Endothelial cell of umbilical vein (primary cell): ENCODE measurements at regions not wholly inside any gene's neighbourhood (a gene's known extent, or its start where the extent isn't known, plus 50 kb on each side); places are given as distances from the start of the nearest gene placed in this dataset.

ENCODE experiments used
- BruUV-seq: library from RNA; stranded (reverse); fragments of 400-500 nt; replicated peaks from 2 replicates; lab custom pipeline; 2021; lab: Mats Ljungman, UMichigan
- CTCF ChIA-PET: fragments of 300-600, 350-600 bp; sonication (Branson Sonifier 250); formaldehyde crosslinking; loops from one replicate; lab custom pipeline; 2021; ENCODE audit warnings: antibody characterized with exemption, inconsistent platforms; lab: Charles Lee
- POLR2A ChIA-PET: fragments of 300-600, 350-600 bp; sonication (Branson Sonifier 250); formaldehyde crosslinking; loops from one replicate; lab custom pipeline; 2021; ENCODE audit warnings: antibody characterized with exemption, inconsistent platforms; lab: Charles Lee
- DNase-seq: peaks from one replicate; pipeline ENCODE4 v3.0.0-alpha.2; 2011; ENCODE audit warnings: low read depth, low spot score
- FAIRE-seq: peaks from 2 replicates; lab custom pipeline; 2011; peaks lifted over from hg19 to GRCh38; lab: Jason Lieb, UNC
- H2AFZ ChIP-seq: 2 replicates; pipeline ENCODE4 v1.6.0; 2012; ENCODE audit warnings: low read depth, low read length, control low read depth, inconsistent platforms
- H3K27ac ChIP-seq: 2 replicates; pipeline ENCODE4 v1.5.1; 2011; ENCODE audit warnings: low read depth, mild to moderate bottlenecking, control low read depth, low read length, moderate library complexity; ENCODE audit not compliant: insufficient read depth
- H3K27me3 ChIP-seq, 2 experiments: 2 replicates each; pipeline versions ENCODE4 v1.6.0 to v1.6.1; 2011; ENCODE audit warnings: low read length in 2 of 2, mixed read lengths in 1 of 2; ENCODE audit not compliant: control insufficient read depth in 2 of 2, insufficient read depth in 2 of 2
- H3K36me3 ChIP-seq, 2 experiments: 2 replicates in 1 of 2; 3 replicates in 1 of 2; pipeline ENCODE4 v1.5.1; 2011; ENCODE audit warnings: low read length in 2 of 2, mild to moderate bottlenecking in 1 of 2, moderate library complexity in 1 of 2; ENCODE audit not compliant: control insufficient read depth in 2 of 2, insufficient read depth in 2 of 2; ENCODE audit errors: extremely low read depth in 1 of 2
- H3K4me1 ChIP-seq: 3 replicates; pipeline ENCODE4 v1.5.1; 2011; ENCODE audit warnings: mild to moderate bottlenecking, low read length; ENCODE audit not compliant: control insufficient read depth, insufficient read depth; ENCODE audit errors: extremely low read depth
- H3K4me2 ChIP-seq: 2 replicates; pipeline ENCODE4 v1.6.1; 2011; ENCODE audit warnings: low read length, control low read depth, mixed read lengths; ENCODE audit not compliant: insufficient read depth
- H3K4me3 ChIP-seq, 3 experiments: fragments of 200-600 bp in 1 of 3; sonication (generic), shearing (Covaris generic) in 1 of 3; replicated peaks in 1 of 3; 2 replicates each; pipeline ENCODE4 v1.5.1; 2011 to 2016; ENCODE audit warnings: control low read depth in 3 of 3, low read length in 3 of 3, mild to moderate bottlenecking in 2 of 3, inconsistent platforms in 1 of 3, low read depth in 1 of 3, moderate library complexity in 1 of 3; ENCODE audit not compliant: insufficient read depth in 1 of 3
- H3K79me2 ChIP-seq: 2 replicates; pipeline ENCODE4 v1.6.0; 2012; ENCODE audit warnings: low read length, inconsistent platforms; ENCODE audit not compliant: control insufficient read depth, insufficient read depth
- H3K9ac ChIP-seq: replicated peaks from 2 replicates; pipeline ENCODE3; 2011; ENCODE audit warnings: low read length, control low read depth; ENCODE audit not compliant: insufficient read depth; ENCODE audit errors: extremely low read depth
- H3K9me1 ChIP-seq: replicated peaks from 3 replicates; pipeline ENCODE4 v1.6.0; 2011; ENCODE audit warnings: mild to moderate bottlenecking, low read length; ENCODE audit not compliant: control insufficient read depth, insufficient read depth; ENCODE audit errors: extremely low read depth
- H3K9me3 ChIP-seq: replicated peaks from 2 replicates; pipeline ENCODE4 v1.5.1; 2012; ENCODE audit warnings: low read length, inconsistent platforms; ENCODE audit not compliant: control insufficient read depth, insufficient read depth
- H4K20me1 ChIP-seq: replicated peaks from 2 replicates; pipeline ENCODE3; 2011; ENCODE audit warnings: mild to moderate bottlenecking, low read length; ENCODE audit not compliant: control insufficient read depth, insufficient read depth; ENCODE audit errors: extremely low read depth
- CTCF ChIP-seq, 2 donors: IDR thresholded peaks; 1 replicate in 1 of 2; 2 replicates in 1 of 2; pipeline ENCODE4 v1.5.1; 2011; ENCODE audit warnings: low read length in 2 of 2, mild to moderate bottlenecking in 2 of 2, moderate library complexity in 2 of 2, control low read depth in 1 of 2, inconsistent platforms in 1 of 2, low read depth in 1 of 2; ENCODE audit not compliant: insufficient read depth in 1 of 2; ENCODE audit errors: extremely low read depth in 1 of 2
- EZH2 ChIP-seq: IDR thresholded peaks from 2 replicates; pipeline ENCODE4 v1.6.1; 2012; ENCODE audit warnings: borderline replicate concordance, low read depth, mild to moderate bottlenecking, moderate library complexity, low read length, inconsistent platforms; ENCODE audit not compliant: severe bottlenecking
- FOS ChIP-seq: IDR thresholded peaks from 2 replicates; pipeline ENCODE4 v1.6.1; 2011; ENCODE audit warnings: mild to moderate bottlenecking, low read length, moderate library complexity, borderline replicate concordance; ENCODE audit not compliant: insufficient read depth
- GATA2 ChIP-seq: IDR thresholded peaks from 2 replicates; pipeline ENCODE4 v1.7.0; 2011; ENCODE audit warnings: low read depth, mild to moderate bottlenecking, moderate library complexity, mixed read lengths, low read length; ENCODE audit not compliant: insufficient read length, insufficient read depth
- JUN ChIP-seq: IDR thresholded peaks from 2 replicates; pipeline ENCODE4 v1.6.1; 2011; ENCODE audit warnings: borderline replicate concordance, low read depth; ENCODE audit not compliant: insufficient read length, insufficient read depth
- MYC ChIP-seq: IDR thresholded peaks from one replicate; pipeline ENCODE4 v1.6.1; 2011; ENCODE audit warnings: mild to moderate bottlenecking, low read depth, low read length
- POLR2A ChIP-seq: IDR thresholded peaks from 2 replicates; pipeline ENCODE4 v1.6.1; 2012; ENCODE audit warnings: low read depth, mild to moderate bottlenecking, control low read depth, low read length
- POLR2AphosphoS5 ChIP-seq: IDR thresholded peaks from 2 replicates; pipeline ENCODE4 v1.6.1; 2012; ENCODE audit warnings: low read depth, mild to moderate bottlenecking, control low read depth, low read length, moderate library complexity; ENCODE audit not compliant: insufficient read depth
- dilution Hi-C: fragments of 300-500 bp; cut with MboI; formaldehyde crosslinking; loops from one replicate; pipeline ENCODE4 v1.15.0; 2019; ENCODE audit warnings: low sequenced_read_pairs; ENCODE audit not compliant: extremely low pct_ligation_motif_present
- intact Hi-C: fragments of 100-400 bp; cut with micrococcal nuclease; formaldehyde crosslinking; loops from one replicate; pipeline ENCODE4 v1.10.0; 2022
- TF ChIP-seq, protein P1 (sequence below): IDR thresholded peaks from 2 replicates; pipeline ENCODE4 v1.6.1; 2011; ENCODE audit not compliant: insufficient read depth, insufficient read length

DNA sequence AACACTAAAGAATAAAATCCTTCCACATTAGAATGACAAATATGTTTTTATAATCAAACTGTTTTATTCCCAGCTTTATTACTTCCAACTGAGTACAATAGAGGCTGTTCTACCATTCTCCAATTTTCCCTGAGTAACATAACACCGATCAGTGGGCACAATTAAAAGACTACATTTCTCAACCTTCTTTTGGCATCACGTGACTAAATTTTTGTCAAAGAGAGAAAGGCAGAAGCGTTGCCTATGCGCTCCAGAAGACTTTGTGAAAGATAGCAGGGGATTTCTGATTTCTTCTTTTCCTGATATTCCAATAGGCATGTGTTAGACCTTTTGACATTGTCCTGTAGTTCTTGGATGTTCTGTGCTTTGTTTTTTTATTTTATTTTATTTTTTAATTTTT is 1705.6 kb upstream of the PCDH7 start:
- Histone ChIP-seq H3K27ac (no peak overlapping the region), H3K79me2 (no peaks in the 10 kb centered on the region), H3K9me3 (no peaks in the 10 kb centered on the region), H3K4me2 (no peak overlapping the region), H3K9ac (no peak overlapping the region), H3K4me3 (no peak overlapping the region), H3K36me3 (no peaks in the 10 kb centered on the region), H2AFZ (no peak overlapping the region), H3K4me1 (no peaks in the 10 kb centered on the region), H3K27me3 (no peaks in the 10 kb centered on the region), H4K20me1 (no peaks in the 10 kb centered on the region), H3K9me1 (no peaks in the 10 kb centered on the region)
- DNase-seq = no peak
- ChIA-PET POLR2A (no interaction called here), CTCF (no interaction called here)
- no peak for FAIRE-seq
- TF ChIP-seq POLR2AphosphoS5 = no peak
- TF ChIP-seq GATA2 = no peak
- TF ChIP-seq FOS = no peak
- TF ChIP-seq JUN = no peak
- no peak for TF ChIP-seq EZH2
- no peak for TF ChIP-seq POLR2A
- TF ChIP-seq, protein P1, sequence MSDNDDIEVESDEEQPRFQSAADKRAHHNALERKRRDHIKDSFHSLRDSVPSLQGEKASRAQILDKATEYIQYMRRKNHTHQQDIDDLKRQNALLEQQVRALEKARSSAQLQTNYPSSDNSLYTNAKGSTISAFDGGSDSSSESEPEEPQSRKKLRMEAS = no peak
- no peak for TF ChIP-seq MYC
- no peak for TF ChIP-seq CTCF (IDR thresholded peaks at IDR 0.05; ENCODE audit: extremely low read depth in 1 of 2, insufficient read depth in 1 of 2, low read depth in 1 of 2, low read length in 2 of 2)
- intact Hi-C loops = no loop called here
- BruUV-seq = no TSS peak
- dilution Hi-C loops = no loop called here
